ENCODE measurements at regions not wholly inside any gene's neighbourhood (a gene's known extent, or its start where the extent isn't known, plus 50 kb on each side); places are given as distances from the start of the nearest gene placed in this dataset.
"Not testable (repeated sequence)": the region's sequence is repeated elsewhere in the genome, so short reads cannot be mapped to it uniquely, and the experiment has no call there.

- POLR2A ChIA-PET (ENCODE audit: low non-redundant PET); BruUV-seq (replicated peaks); H3K36me3 ChIP-seq (ENCODE audit: insufficient read depth, low read length, poor library complexity, severe bottlenecking); DNase-seq (ENCODE audit: low spot score); H3K27me3 ChIP-seq (replicated peaks; ENCODE audit: insufficient read depth, low read depth, low read length, poor library complexity); H3K4me3 ChIP-seq (ENCODE audit: low read depth, low read length, poor library complexity, severe bottlenecking); H3K27ac ChIP-seq (ENCODE audit: low read depth, low read length, poor library complexity, severe bottlenecking); CTCF ChIA-PET; H3K9me3 ChIP-seq (ENCODE audit: low read depth, low read length, poor library complexity, severe bottlenecking); H3K4me1 ChIP-seq (ENCODE audit: insufficient read depth, low read length, poor library complexity, severe bottlenecking); intact Hi-C loops (cut with micrococcal nuclease; ENCODE audit: unreplicated experiment): not testable (repeated sequence)
Observed at GRCh38 chr1:120531455-120531854, 116.6 kb downstream of the NBPF8 start.

GRCh38 chr1:120534361-120535047, 119.7 kb downstream of the NBPF8 start:
- POLR2A ChIA-PET (ENCODE audit: low non-redundant PET); H3K27ac ChIP-seq (ENCODE audit: low read depth, low read length, poor library complexity, severe bottlenecking); intact Hi-C loops (cut with micrococcal nuclease; ENCODE audit: unreplicated experiment); H3K4me3 ChIP-seq (ENCODE audit: low read depth, low read length, poor library complexity, severe bottlenecking); DNase-seq (ENCODE audit: low spot score); BruUV-seq (replicated peaks); H3K4me1 ChIP-seq (ENCODE audit: insufficient read depth, low read length, poor library complexity, severe bottlenecking); H3K27me3 ChIP-seq (replicated peaks; ENCODE audit: insufficient read depth, low read depth, low read length, poor library complexity); H3K9me3 ChIP-seq (ENCODE audit: low read depth, low read length, poor library complexity, severe bottlenecking); H3K36me3 ChIP-seq (ENCODE audit: insufficient read depth, low read length, poor library complexity, severe bottlenecking); CTCF ChIA-PET: not testable (repeated sequence)

- CTCF ChIA-PET; H3K4me1 ChIP-seq (ENCODE audit: insufficient read depth, low read length, poor library complexity, severe bottlenecking); intact Hi-C loops (cut with micrococcal nuclease; ENCODE audit: unreplicated experiment); DNase-seq (ENCODE audit: low spot score); POLR2A ChIA-PET (ENCODE audit: low non-redundant PET); H3K36me3 ChIP-seq (ENCODE audit: insufficient read depth, low read length, poor library complexity, severe bottlenecking); H3K4me3 ChIP-seq (ENCODE audit: low read depth, low read length, poor library complexity, severe bottlenecking); H3K27me3 ChIP-seq (replicated peaks; ENCODE audit: insufficient read depth, low read depth, low read length, poor library complexity); H3K27ac ChIP-seq (ENCODE audit: low read depth, low read length, poor library complexity, severe bottlenecking); H3K9me3 ChIP-seq (ENCODE audit: low read depth, low read length, poor library complexity, severe bottlenecking); BruUV-seq (replicated peaks): not testable (repeated sequence)
Observed at GRCh38 chr1:120535052-120535451, 120.2 kb downstream of the NBPF8 start.

- intact Hi-C loops (cut with micrococcal nuclease; ENCODE audit: unreplicated experiment); CTCF ChIA-PET: not testable (repeated sequence)
Observed at GRCh38 chr1:120541394-120541793, 126.6 kb downstream of the NBPF8 start.

GRCh38 chr1:120542365-120542764, 127.5 kb downstream of the NBPF8 start:
- H3K4me3 ChIP-seq (ENCODE audit: low read depth, low read length, poor library complexity, severe bottlenecking); H3K27me3 ChIP-seq (replicated peaks; ENCODE audit: insufficient read depth, low read depth, low read length, poor library complexity); H3K36me3 ChIP-seq (ENCODE audit: insufficient read depth, low read length, poor library complexity, severe bottlenecking); H3K4me1 ChIP-seq (ENCODE audit: insufficient read depth, low read length, poor library complexity, severe bottlenecking); intact Hi-C loops (cut with micrococcal nuclease; ENCODE audit: unreplicated experiment); POLR2A ChIA-PET (ENCODE audit: low non-redundant PET); H3K9me3 ChIP-seq (ENCODE audit: low read depth, low read length, poor library complexity, severe bottlenecking); BruUV-seq (replicated peaks); DNase-seq (ENCODE audit: low spot score); CTCF ChIA-PET; H3K27ac ChIP-seq (ENCODE audit: low read depth, low read length, poor library complexity, severe bottlenecking): not testable (repeated sequence)

More at GRCh38 chr1:120541394-120541793, 126.6 kb downstream of the NBPF8 start:
- H3K4me3 ChIP-seq (ENCODE audit: low read depth, low read length, poor library complexity, severe bottlenecking); H3K36me3 ChIP-seq (ENCODE audit: insufficient read depth, low read length, poor library complexity, severe bottlenecking); BruUV-seq (replicated peaks); POLR2A ChIA-PET (ENCODE audit: low non-redundant PET); H3K27me3 ChIP-seq (replicated peaks; ENCODE audit: insufficient read depth, low read depth, low read length, poor library complexity); DNase-seq (ENCODE audit: low spot score); H3K9me3 ChIP-seq (ENCODE audit: low read depth, low read length, poor library complexity, severe bottlenecking); H3K4me1 ChIP-seq (ENCODE audit: insufficient read depth, low read length, poor library complexity, severe bottlenecking); H3K27ac ChIP-seq (ENCODE audit: low read depth, low read length, poor library complexity, severe bottlenecking): not testable (repeated sequence)

GRCh38 chr1:120542940-120543339, 128.1 kb downstream of the NBPF8 start:
- H3K27ac ChIP-seq (ENCODE audit: low read depth, low read length, poor library complexity, severe bottlenecking); H3K4me1 ChIP-seq (ENCODE audit: insufficient read depth, low read length, poor library complexity, severe bottlenecking); BruUV-seq (replicated peaks); H3K9me3 ChIP-seq (ENCODE audit: low read depth, low read length, poor library complexity, severe bottlenecking); CTCF ChIA-PET; H3K36me3 ChIP-seq (ENCODE audit: insufficient read depth, low read length, poor library complexity, severe bottlenecking); intact Hi-C loops (cut with micrococcal nuclease; ENCODE audit: unreplicated experiment); DNase-seq (ENCODE audit: low spot score); POLR2A ChIA-PET (ENCODE audit: low non-redundant PET); H3K27me3 ChIP-seq (replicated peaks; ENCODE audit: insufficient read depth, low read depth, low read length, poor library complexity); H3K4me3 ChIP-seq (ENCODE audit: low read depth, low read length, poor library complexity, severe bottlenecking): not testable (repeated sequence)
